HG02973 (cell line): ENCODE measurements at regions not wholly inside any gene's neighbourhood (a gene's known extent, or its start where the extent isn't known, plus 50 kb on each side); places are given as distances from the start of the nearest gene placed in this dataset.
"Not testable (repeated sequence)": the region's sequence is repeated elsewhere in the genome, so short reads cannot be mapped to it uniquely, and the experiment has no call there.

Source experiments
- ATAC-seq: cut with Tn5 transposase; IDR thresholded peaks from one replicate; pipeline ENCODE4 v1.9.1; 2021; ENCODE audit warnings: moderate library complexity; ENCODE audit not compliant: unreplicated experiment

GRCh38 chr12:19819231-19819630 is 379.9 kb downstream of the AEBP2 start:
- ATAC-seq, result no peak

GRCh38 chr12:19822476-19822875 is 383.2 kb downstream of the AEBP2 start:
- ATAC-seq, result no peak

- not testable (repeated sequence) for ATAC-seq
Observed at GRCh38 chr12:19823326-19823725, 384.0 kb downstream of the AEBP2 start.

GRCh38 chr12:19826980-19827550 is 387.8 kb downstream of the AEBP2 start:
- ATAC-seq, result no peak

GRCh38 chr12:19829100-19829853 is 390.0 kb downstream of the AEBP2 start:
- ATAC-seq, result no peak

GRCh38 chr12:19830446-19830845 is 391.2 kb downstream of the AEBP2 start:
- no peak for ATAC-seq

GRCh38 chr12:19833775-19834501 is 394.6 kb downstream of the AEBP2 start:
- ATAC-seq, result peak; percentile 47

- ATAC-seq, result no peak
Observed at GRCh38 chr12:19834592-19834991, 395.3 kb downstream of the AEBP2 start.

GRCh38 chr12:19836056-19836455 is 396.8 kb downstream of the AEBP2 start:
- ATAC-seq, result no peak

- no peak for ATAC-seq
Observed at GRCh38 chr12:19836456-19836855, 397.2 kb downstream of the AEBP2 start.

GRCh38 chr12:19837543-19837942 is 398.3 kb downstream of the AEBP2 start:
- no peak for ATAC-seq

- ATAC-seq, result no peak
Observed at GRCh38 chr12:19841451-19841850, 402.2 kb downstream of the AEBP2 start.

- ATAC-seq, result no peak
Observed at GRCh38 chr12:19842116-19842515, 402.8 kb downstream of the AEBP2 start.

GRCh38 chr12:19844224-19844623 is 404.9 kb downstream of the AEBP2 start:
- ATAC-seq, result no peak

GRCh38 chr12:19846574-19846973 is 407.3 kb downstream of the AEBP2 start:
- ATAC-seq, result no peak

- ATAC-seq, result no peak
Observed at GRCh38 chr12:19847294-19848059, 408.2 kb downstream of the AEBP2 start.

GRCh38 chr12:19848421-19848820 is 409.1 kb downstream of the AEBP2 start:
- ATAC-seq, result no peak

GRCh38 chr12:19849208-19849607 is 409.9 kb downstream of the AEBP2 start:
- ATAC-seq, result no peak

GRCh38 chr12:19850346-19851065 is 411.2 kb downstream of the AEBP2 start:
- no peak for ATAC-seq

- no peak for ATAC-seq
Observed at GRCh38 chr12:19852100-19852855, 413.0 kb downstream of the AEBP2 start.
